ENCODE measurements at regions not wholly inside any gene's neighbourhood (a gene's known extent, or its start where the extent isn't known, plus 50 kb on each side); places are given as distances from the start of the nearest gene placed in this dataset.

- no peak overlapping the region for H3K4me3 ChIP-seq (ENCODE audit: low read depth, low read length)
- H3K27ac ChIP-seq (ENCODE audit: low read depth): no peak overlapping the region
- WGBS: 61% methylated on average over 3 of the region's 3 CpGs
- no peaks in the 10 kb centered on the region for H3K36me3 ChIP-seq (ENCODE audit: insufficient read depth)
- no peak for DNase-seq (ENCODE audit: extremely low spot score)
- H3K4me1 ChIP-seq (ENCODE audit: insufficient read depth): no peaks in the 10 kb centered on the region
Measured at GRCh38 chr7:152968514-152968913, 209.0 kb downstream of the ACTR3B start.

DNA sequence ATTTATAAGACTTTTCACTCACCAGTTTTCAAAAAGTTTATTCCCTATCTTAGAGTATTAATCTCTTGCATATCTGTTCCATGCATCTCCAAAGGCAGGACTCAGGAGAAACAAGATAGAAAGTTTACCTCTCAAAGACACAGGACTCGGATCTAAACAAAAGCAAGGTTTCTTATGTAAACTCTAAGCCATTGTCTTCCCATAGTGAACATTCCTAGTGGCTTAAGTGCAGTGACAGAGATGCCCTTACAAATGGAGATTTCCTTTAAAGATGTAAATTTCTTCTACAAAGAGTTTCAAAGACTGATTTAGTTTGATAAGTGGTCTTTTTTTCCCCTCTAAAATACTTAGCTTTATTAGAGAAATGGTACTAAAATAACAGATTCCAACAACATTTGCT, 209.8 kb downstream of the ACTR3B start:
- H3K36me3 ChIP-seq (ENCODE audit: insufficient read depth): no peaks in the 10 kb centered on the region
- WGBS: 47% methylated on average over 1 of the region's 1 CpG

DNA sequence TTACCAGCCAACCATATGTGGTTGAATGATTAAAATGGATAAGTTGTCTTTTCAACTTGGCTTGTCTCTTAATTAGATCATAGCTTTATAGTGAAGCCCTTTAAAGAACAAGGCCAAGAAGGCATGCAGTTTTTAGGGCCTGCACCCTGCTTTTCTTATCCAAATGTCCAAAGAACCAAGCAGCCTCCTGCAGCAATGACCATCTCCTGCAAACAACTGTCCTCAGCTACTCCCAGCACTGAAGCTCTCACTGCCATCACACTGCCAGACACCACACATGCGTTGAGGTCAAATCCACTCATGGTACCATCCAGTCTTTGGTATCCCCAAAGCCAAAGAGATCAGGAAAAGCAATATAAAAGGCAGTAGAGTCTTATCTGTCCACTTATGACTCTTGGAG, 210.3 kb downstream of the ACTR3B start:
- Histone ChIP-seq H3K4me1 (ENCODE audit: insufficient read depth) (no peaks in the 10 kb centered on the region), H3K36me3 (ENCODE audit: insufficient read depth) (no peaks in the 10 kb centered on the region), H3K27ac (ENCODE audit: low read depth) (no peak overlapping the region), H3K4me3 (ENCODE audit: low read depth, low read length) (no peak overlapping the region)
- WGBS: 50% methylated on average over 1 of the region's 1 CpG
- no peak for DNase-seq (ENCODE audit: extremely low spot score)

More for the DNA sequence above, 209.8 kb downstream of the ACTR3B start:
- DNase-seq (ENCODE audit: extremely low spot score): no peak
- H3K4me3 ChIP-seq (ENCODE audit: low read depth, low read length): no peak overlapping the region
- H3K27ac ChIP-seq (ENCODE audit: low read depth): no peak overlapping the region
- no peaks in the 10 kb centered on the region for H3K4me1 ChIP-seq (ENCODE audit: insufficient read depth)

DNA sequence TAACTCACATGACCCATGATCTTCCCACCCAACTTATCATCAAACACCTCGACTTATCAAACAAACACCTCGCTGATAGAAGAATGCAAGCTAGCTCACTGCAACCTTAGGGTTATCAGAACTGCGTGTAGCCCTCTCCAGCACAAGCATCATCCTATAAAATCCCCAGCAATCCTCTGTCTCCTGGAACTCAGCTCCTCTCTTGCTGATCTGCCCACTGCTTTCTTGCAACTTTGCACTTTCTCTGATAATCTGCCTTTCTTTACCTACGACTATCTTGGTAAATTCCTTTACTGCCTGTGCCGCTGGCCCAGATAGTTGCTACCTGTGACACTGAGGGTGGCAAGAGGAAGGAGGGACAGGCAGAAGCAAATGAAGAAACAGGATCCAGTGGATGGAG, 210.9 kb downstream of the ACTR3B start:
- H3K4me3 ChIP-seq (ENCODE audit: low read depth, low read length): no peak overlapping the region
- DNase-seq (ENCODE audit: extremely low spot score): no peak
- H3K27ac ChIP-seq (ENCODE audit: low read depth): no peak overlapping the region
- no peaks in the 10 kb centered on the region for H3K4me1 ChIP-seq (ENCODE audit: insufficient read depth)
- 79% methylated on average over 5 of the region's 5 CpGs for WGBS
- no peaks in the 10 kb centered on the region for H3K36me3 ChIP-seq (ENCODE audit: insufficient read depth)

DNA sequence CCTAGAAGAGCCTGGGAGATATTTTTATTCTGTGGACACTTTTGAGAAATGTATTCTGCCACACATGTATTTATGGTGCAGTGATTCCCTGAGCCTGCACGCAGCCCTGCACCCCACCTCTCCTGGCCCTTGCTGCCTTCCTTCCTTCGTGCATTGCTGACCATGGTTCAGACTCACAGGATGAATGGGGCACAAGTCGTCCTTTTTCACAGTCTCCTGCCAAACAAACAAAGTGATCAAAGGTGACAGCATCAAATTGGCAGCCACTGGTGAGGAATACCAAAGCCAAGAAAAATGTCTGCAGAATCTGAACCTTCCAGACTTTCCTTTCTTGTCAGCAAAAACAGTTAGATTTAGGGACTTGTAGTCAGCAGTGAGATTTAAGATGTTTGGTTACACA, 215.0 kb downstream of the ACTR3B start:
- H3K36me3 ChIP-seq (ENCODE audit: insufficient read depth): no peaks in the 10 kb centered on the region
- no peak overlapping the region for H3K27ac ChIP-seq (ENCODE audit: low read depth)
- 11% methylated on average over 3 of the region's 3 CpGs for WGBS
- DNase-seq (ENCODE audit: extremely low spot score): no peak
- H3K4me1 ChIP-seq (ENCODE audit: insufficient read depth): no peaks in the 10 kb centered on the region
- H3K4me3 ChIP-seq (ENCODE audit: low read depth, low read length): no peak overlapping the region

DNA sequence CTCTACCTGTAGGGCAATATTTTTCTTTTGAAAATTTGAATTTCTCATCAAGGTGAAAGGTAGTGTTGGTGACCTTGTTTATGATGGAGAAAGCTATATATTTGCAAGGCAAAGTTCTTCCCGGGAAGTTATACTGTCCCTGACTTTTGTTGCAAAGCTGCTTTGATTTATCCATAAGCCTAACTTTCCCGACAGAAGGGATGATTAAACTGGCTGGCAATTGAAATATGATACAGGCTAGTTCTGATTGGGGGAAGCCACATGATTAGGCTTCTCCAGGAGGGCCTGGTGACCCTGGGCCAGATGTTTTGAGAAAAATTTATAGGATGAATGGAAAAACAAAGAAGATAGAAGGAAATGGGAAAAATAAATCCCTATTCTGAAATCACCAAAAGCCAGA, 215.5 kb downstream of the ACTR3B start:
- no peak for DNase-seq (ENCODE audit: extremely low spot score)
- H3K4me3 ChIP-seq (ENCODE audit: low read depth, low read length): no peak overlapping the region
- 16% methylated on average over 2 of the region's 2 CpGs for WGBS
- no peaks in the 10 kb centered on the region for H3K36me3 ChIP-seq (ENCODE audit: insufficient read depth)
- no peaks in the 10 kb centered on the region for H3K4me1 ChIP-seq (ENCODE audit: insufficient read depth)
- no peak overlapping the region for H3K27ac ChIP-seq (ENCODE audit: low read depth)

GRCh38 chr7:152979376-152979775, 219.8 kb downstream of the ACTR3B start:
- WGBS: 70% methylated on average over 3 of the region's 3 CpGs
- DNase-seq (ENCODE audit: extremely low spot score): no peak
- Histone ChIP-seq H3K4me3 (ENCODE audit: low read depth, low read length) (no peak overlapping the region), H3K4me1 (ENCODE audit: insufficient read depth) (no peaks in the 10 kb centered on the region), H3K27ac (ENCODE audit: low read depth) (no peak overlapping the region), H3K36me3 (ENCODE audit: insufficient read depth) (no peaks in the 10 kb centered on the region)

DNA sequence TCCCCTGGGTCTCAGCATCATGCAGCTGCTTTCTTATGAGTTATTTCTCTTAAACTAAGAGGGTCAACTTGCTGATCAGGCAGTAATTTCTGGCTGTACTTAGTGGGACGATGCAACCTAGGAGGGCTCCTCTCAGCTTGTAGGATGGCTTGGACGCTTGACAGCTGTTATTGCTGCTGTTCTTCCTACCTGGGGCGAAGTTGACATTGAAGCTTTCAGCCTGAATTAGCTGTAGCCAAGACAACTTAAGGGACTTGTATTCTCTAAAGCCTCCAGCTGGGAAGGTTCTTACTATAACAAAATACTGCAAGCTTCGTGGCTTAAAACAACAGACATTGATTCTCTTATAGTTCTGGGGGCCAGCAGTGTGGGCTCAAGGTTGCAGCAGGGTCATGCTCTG, 224.9 kb downstream of the ACTR3B start:
- H3K4me3 ChIP-seq (ENCODE audit: low read depth, low read length): no peak overlapping the region
- WGBS: 44% methylated on average over 4 of the region's 4 CpGs
- no peaks in the 10 kb centered on the region for H3K36me3 ChIP-seq (ENCODE audit: insufficient read depth)
- no peak overlapping the region for H3K27ac ChIP-seq (ENCODE audit: low read depth)
- peak; percentile 7 for DNase-seq (ENCODE audit: extremely low spot score)
- H3K4me1 ChIP-seq (ENCODE audit: insufficient read depth): no peaks in the 10 kb centered on the region

GRCh38 chr7:152986376-152986775, 226.8 kb downstream of the ACTR3B start:
- H3K36me3 ChIP-seq (ENCODE audit: insufficient read depth): no peaks in the 10 kb centered on the region

GRCh38 chr7:152987656-152988055, 228.1 kb downstream of the ACTR3B start:
- no peak overlapping the region for H3K4me3 ChIP-seq (ENCODE audit: low read depth, low read length)
- DNase-seq (ENCODE audit: extremely low spot score): no peak
- H3K27ac ChIP-seq (ENCODE audit: low read depth): no peak overlapping the region
- H3K4me1 ChIP-seq (ENCODE audit: insufficient read depth): no peaks in the 10 kb centered on the region
- no peaks in the 10 kb centered on the region for H3K36me3 ChIP-seq (ENCODE audit: insufficient read depth)
- WGBS: 85% methylated on average over 2 of the region's 2 CpGs

More at GRCh38 chr7:152986376-152986775, 226.8 kb downstream of the ACTR3B start:
- Histone ChIP-seq H3K4me3 (ENCODE audit: low read depth, low read length) (no peak overlapping the region), H3K27ac (ENCODE audit: low read depth) (no peak overlapping the region), H3K4me1 (ENCODE audit: insufficient read depth) (no peaks in the 10 kb centered on the region)
- no peak for DNase-seq (ENCODE audit: extremely low spot score)
- 68% methylated on average over 4 of the region's 4 CpGs for WGBS

DNA sequence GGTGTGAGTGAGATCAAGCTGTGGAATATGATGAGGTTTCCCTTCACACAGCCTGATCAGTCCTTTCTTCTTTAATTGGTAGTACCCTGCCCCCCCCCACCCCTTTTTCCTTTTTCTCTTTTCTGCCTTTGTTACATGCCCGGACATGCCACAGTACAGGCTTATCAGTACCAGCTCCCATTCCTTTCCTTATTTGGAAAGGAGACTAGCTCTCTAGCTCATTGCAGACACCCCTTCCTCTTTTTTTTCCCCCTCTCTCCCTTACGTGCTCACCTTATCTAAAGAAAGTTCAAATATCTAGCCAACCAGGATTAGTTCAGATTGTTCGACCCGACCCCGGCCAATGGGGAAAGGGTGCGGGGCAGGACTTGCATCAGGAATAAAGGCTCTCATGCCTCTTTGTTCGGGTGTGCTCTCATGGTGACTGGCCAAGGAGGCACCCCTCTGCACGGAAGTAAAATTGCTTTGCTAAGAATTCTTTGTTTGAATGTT, 230.4 kb downstream of the ACTR3B start:
- H3K4me3 ChIP-seq (ENCODE audit: low read depth, low read length): no peak overlapping the region
- no peak overlapping the region for H3K27ac ChIP-seq (ENCODE audit: low read depth)
- H3K36me3 ChIP-seq (ENCODE audit: insufficient read depth): no peaks in the 10 kb centered on the region
- H3K4me1 ChIP-seq (ENCODE audit: insufficient read depth): no peaks in the 10 kb centered on the region
- DNase-seq (ENCODE audit: extremely low spot score): no peak
- 30% methylated on average over 8 of the region's 8 CpGs for WGBS

DNA sequence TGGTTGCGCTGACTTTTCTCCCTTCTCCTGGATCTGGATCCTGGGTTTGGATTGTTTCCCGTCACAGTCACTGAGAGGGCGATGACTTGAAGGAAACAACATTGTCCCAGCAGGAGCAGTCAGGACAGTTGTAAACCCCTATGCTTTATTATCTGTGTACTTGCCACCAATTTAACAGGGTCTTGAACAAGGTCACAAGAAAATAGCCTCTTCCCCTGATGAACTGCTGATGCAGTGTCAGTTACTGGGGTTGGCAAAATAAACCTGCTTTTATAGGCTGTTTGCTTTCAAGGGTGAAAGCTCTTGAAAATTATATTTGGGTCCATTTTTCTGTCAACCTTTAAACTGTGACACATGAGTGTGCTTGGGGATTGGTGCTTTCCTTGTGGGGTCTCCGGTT, 238.9 kb downstream of the ACTR3B start:
- H3K4me1 ChIP-seq (ENCODE audit: insufficient read depth): no peaks in the 10 kb centered on the region
- 57% methylated on average over 4 of the region's 4 CpGs for WGBS
- DNase-seq (ENCODE audit: extremely low spot score): no peak
- no peak overlapping the region for H3K27ac ChIP-seq (ENCODE audit: low read depth)
- no peaks in the 10 kb centered on the region for H3K36me3 ChIP-seq (ENCODE audit: insufficient read depth)
- no peak overlapping the region for H3K4me3 ChIP-seq (ENCODE audit: low read depth, low read length)

DNA sequence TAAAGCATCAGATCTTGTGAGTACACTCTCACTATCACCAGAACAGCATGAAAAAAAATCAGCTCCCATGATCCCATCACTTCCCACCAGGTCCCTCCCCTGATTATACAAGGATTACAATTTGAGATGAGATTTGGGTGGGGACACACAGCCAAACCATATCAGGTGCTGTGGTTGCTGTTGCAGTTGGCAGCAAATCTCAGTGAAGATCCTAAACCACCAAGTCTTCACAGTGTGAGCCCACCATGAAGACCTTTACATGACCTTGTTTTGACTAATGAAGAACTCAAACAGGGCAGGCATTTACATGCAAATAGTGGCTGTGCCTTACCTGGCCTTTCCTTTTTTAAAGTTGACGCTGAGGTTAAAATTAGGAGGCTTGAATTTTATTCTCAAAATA, 242.6 kb downstream of the ACTR3B start:
- Histone ChIP-seq H3K4me3 (ENCODE audit: low read depth, low read length) (no peak overlapping the region), H3K4me1 (ENCODE audit: insufficient read depth) (no peaks in the 10 kb centered on the region), H3K27ac (ENCODE audit: low read depth) (no peak overlapping the region), H3K36me3 (ENCODE audit: insufficient read depth) (no peaks in the 10 kb centered on the region)
- 80% methylated on average over 1 of the region's 1 CpG for WGBS
- DNase-seq (ENCODE audit: extremely low spot score): no peak

- DNase-seq (ENCODE audit: extremely low spot score): no peak
- Histone ChIP-seq H3K4me3 (ENCODE audit: low read depth, low read length) (no peak overlapping the region), H3K4me1 (ENCODE audit: insufficient read depth) (no peaks in the 10 kb centered on the region), H3K27ac (ENCODE audit: low read depth) (no peak overlapping the region), H3K36me3 (ENCODE audit: insufficient read depth) (no peaks in the 10 kb centered on the region)
- 87% methylated on average over 5 of the region's 5 CpGs for WGBS
Measured at GRCh38 chr7:153002572-153002971, 243.0 kb downstream of the ACTR3B start.

- 84% methylated on average over 14 of the region's 14 CpGs for WGBS
- Histone ChIP-seq H3K27ac (ENCODE audit: low read depth) (no peak overlapping the region), H3K36me3 (ENCODE audit: insufficient read depth) (no peaks in the 10 kb centered on the region), H3K4me3 (ENCODE audit: low read depth, low read length) (no peak overlapping the region), H3K4me1 (ENCODE audit: insufficient read depth) (no peaks in the 10 kb centered on the region)
- no peak for DNase-seq (ENCODE audit: extremely low spot score)
Measured at GRCh38 chr7:153004341-153004740, 244.8 kb downstream of the ACTR3B start.

Measured in urinary bladder (tissue), 3 donors.